Small intestine (tissue), 7 donors: ENCODE measurements at regions not wholly inside any gene's neighbourhood (a gene's known extent, or its start where the extent isn't known, plus 50 kb on each side); places are given as distances from the start of the nearest gene placed in this dataset.

Source experiments
- DNase-seq, 2 donors: peaks; one replicate each; pipeline versions ENCODE4 v3.0.0 to v3.0.0-alpha.2; 2013
- FAIRE-seq: peaks from 2 replicates; lab custom pipeline; 2012; peaks lifted over from hg19 to GRCh38; lab: Jason Lieb, UNC
- H3K27ac ChIP-seq, 3 donors: one replicate each; pipeline ENCODE4 v1.5.1; 2013; ENCODE audit warnings: low read length in 2 of 3, mild to moderate bottlenecking in 2 of 3, control low read depth in 1 of 3, inconsistent platforms in 1 of 3, low read depth in 1 of 3, moderate library complexity in 1 of 3
- H3K27me3 ChIP-seq, 3 donors: one replicate each; pipeline ENCODE4 v1.6.1; 2013; ENCODE audit warnings: low read length in 3 of 3, inconsistent platforms in 1 of 3; ENCODE audit not compliant: control insufficient read depth in 3 of 3, insufficient read depth in 3 of 3
- H3K36me3 ChIP-seq, 3 donors: one replicate each; pipeline ENCODE4 v1.6.1; 2013; ENCODE audit warnings: low read length in 3 of 3, inconsistent platforms in 1 of 3, low read depth in 1 of 3, mild to moderate bottlenecking in 1 of 3, moderate library complexity in 1 of 3; ENCODE audit not compliant: control insufficient read depth in 3 of 3, insufficient read depth in 2 of 3
- H3K4me1 ChIP-seq, 3 donors: one replicate each; pipeline ENCODE4 v1.6.1; 2013; ENCODE audit warnings: low read length in 2 of 3, inconsistent platforms in 1 of 3, low read depth in 1 of 3, mild to moderate bottlenecking in 1 of 3, moderate library complexity in 1 of 3; ENCODE audit not compliant: control insufficient read depth in 3 of 3, insufficient read depth in 2 of 3
- H3K4me3 ChIP-seq, 3 donors: one replicate each; pipeline ENCODE4 v1.5.1; 2013; ENCODE audit warnings: low read length in 3 of 3, control low read depth in 1 of 3, inconsistent platforms in 1 of 3, low read depth in 1 of 3, mild to moderate bottlenecking in 1 of 3, moderate library complexity in 1 of 3
- H3K9me3 ChIP-seq, 2 donors: one replicate each; pipeline ENCODE4 v1.6.1; 2013; ENCODE audit warnings: low read depth in 1 of 2, low read length in 1 of 2; ENCODE audit not compliant: control insufficient read depth in 2 of 2, insufficient read depth in 1 of 2
- WGBS, 3 donors: extraction: QIAGEN DNeasy Blood & Tissue Kit; methylation state at CpG; one replicate each; pipeline ENCODE4 v1.1.7; 2013; 5-methylcytosine and 5-hydroxymethylcytosine counted together
- donor health status: healthy with polysubstance abuse.
- donor health status: control.
- donor health status: control.
- donor health status: Bipolar disorder and iron deficiency.
- donor health status: healthy.

GRCh38 chr18:2168022-2168421, 403.3 kb downstream of the METTL4 start:
- no peaks in the 10 kb centered on the region for H3K9me3 ChIP-seq
- no peak for DNase-seq
- WGBS, 3 donors: 69 to 86% (median 78%) methylated on average over 5 of the region's 5 CpGs
- no peak overlapping the region for H3K27ac ChIP-seq
- H3K36me3 ChIP-seq: no peaks in the 10 kb centered on the region
- H3K4me3 ChIP-seq: no peak overlapping the region
- no peak for FAIRE-seq
- H3K4me1 ChIP-seq: peaks cover 0 to 4% (median 0%) of the 10 kb centered on the region in 3 donors
- H3K27me3 ChIP-seq: no peaks in the 10 kb centered on the region

GRCh38 chr18:2169656-2170055, 401.6 kb downstream of the METTL4 start:
- H3K4me3 ChIP-seq: no peak overlapping the region
- H3K9me3 ChIP-seq: no peaks in the 10 kb centered on the region
- DNase-seq (peak in 1 of 2 donors; percentile 2), FAIRE-seq (no peak)
- no peaks in the 10 kb centered on the region for H3K27me3 ChIP-seq
- H3K36me3 ChIP-seq: no peaks in the 10 kb centered on the region
- H3K4me1 ChIP-seq: peaks cover 0 to 4% (median 0%) of the 10 kb centered on the region in 3 donors
- H3K27ac ChIP-seq: no peak overlapping the region

- Histone ChIP-seq H3K9me3 (no peaks in the 10 kb centered on the region), H3K27me3 (no peaks in the 10 kb centered on the region), H3K27ac (no peak overlapping the region), H3K4me3 (no peak overlapping the region), H3K36me3 (no peaks in the 10 kb centered on the region), H3K4me1 (peaks cover 0 to 3% (median 3%) of the 10 kb centered on the region in 3 donors)
- 18 to 26% (median 23%) methylated on average over 5 of the region's 5 CpGs for WGBS, 3 donors
- FAIRE-seq (no peak), DNase-seq (peak in 1 of 2 donors; percentile 68)
These were observed 399.3 kb downstream of the METTL4 start for GRCh38 chr18:2171840-2172625.

GRCh38 chr18:2172881-2173280, 398.4 kb downstream of the METTL4 start:
- Histone ChIP-seq H3K9me3 (no peaks in the 10 kb centered on the region), H3K4me1 (peaks cover 0 to 3% (median 3%) of the 10 kb centered on the region in 3 donors), H3K4me3 (no peak overlapping the region), H3K27me3 (no peaks in the 10 kb centered on the region), H3K36me3 (no peaks in the 10 kb centered on the region), H3K27ac (no peak overlapping the region)
- WGBS, 3 donors: 85 to 90% (median 90%) methylated on average over 2 of the region's 2 CpGs
- FAIRE-seq (no peak), DNase-seq (no peak)

GRCh38 chr18:2173486-2173885, 397.8 kb downstream of the METTL4 start:
- WGBS, 3 donors: 56 to 82% (median 67%) methylated on average over 4 of the region's 4 CpGs
- FAIRE-seq (no peak), DNase-seq (no peak)
- Histone ChIP-seq H3K9me3 (no peaks in the 10 kb centered on the region), H3K4me3 (no peak overlapping the region), H3K27ac (no peak overlapping the region), H3K4me1 (peaks cover 0 to 3% (median 3%) of the 10 kb centered on the region in 3 donors), H3K27me3 (no peaks in the 10 kb centered on the region), H3K36me3 (no peaks in the 10 kb centered on the region)

- no peaks in the 10 kb centered on the region for H3K36me3 ChIP-seq
- no peak for DNase-seq
- peaks cover 0 to 10% of the 10 kb centered on the region in 2 donors for H3K9me3 ChIP-seq
- no peak for FAIRE-seq
- H3K27me3 ChIP-seq: no peaks in the 10 kb centered on the region
- H3K27ac ChIP-seq: no peak overlapping the region
- H3K4me1 ChIP-seq: peaks cover 0 to 3% (median 0%) of the 10 kb centered on the region in 3 donors
- 85 to 89% (median 86%) methylated on average over 5 of the region's 5 CpGs for WGBS, 3 donors
- no peak overlapping the region for H3K4me3 ChIP-seq
These were observed 393.3 kb downstream of the METTL4 start for GRCh38 chr18:2178036-2178435.

- FAIRE-seq: no peak
- Histone ChIP-seq H3K4me3 (no peak overlapping the region), H3K36me3 (no peaks in the 10 kb centered on the region), H3K27ac (no peak overlapping the region), H3K27me3 (no peaks in the 10 kb centered on the region), H3K9me3 (peaks cover 0 to 10% of the 10 kb centered on the region in 2 donors), H3K4me1 (peaks cover 0 to 3% (median 0%) of the 10 kb centered on the region in 3 donors)
- 86 to 91% (median 89%) methylated on average over 8 of the region's 8 CpGs for WGBS, 3 donors
- no peak for DNase-seq
These were observed 391.7 kb downstream of the METTL4 start for GRCh38 chr18:2179498-2180183.

GRCh38 chr18:2180586-2180985, 390.7 kb downstream of the METTL4 start:
- DNase-seq: no peak

More at GRCh38 chr18:2180586-2180985, 390.7 kb downstream of the METTL4 start:
- FAIRE-seq: no peak
- peaks cover 0 to 10% of the 10 kb centered on the region in 2 donors for H3K9me3 ChIP-seq
- no peaks in the 10 kb centered on the region for H3K4me1 ChIP-seq
- no peaks in the 10 kb centered on the region for H3K27me3 ChIP-seq
- 73 to 84% (median 74%) methylated on average over 1 of the region's 1 CpG for WGBS, 3 donors
- no peak overlapping the region for H3K27ac ChIP-seq
- H3K36me3 ChIP-seq: no peaks in the 10 kb centered on the region
- H3K4me3 ChIP-seq: no peak overlapping the region
